HG02610 (cell line): ENCODE measurements at regions not wholly inside any gene's neighbourhood (a gene's known extent, or its start where the extent isn't known, plus 50 kb on each side); places are given as distances from the start of the nearest gene placed in this dataset.
"Not testable (repeated sequence)": the region's sequence is repeated elsewhere in the genome, so short reads cannot be mapped to it uniquely, and the experiment has no call there.

Source experiments
- ATAC-seq: cut with Tn5 transposase; IDR thresholded peaks from one replicate; pipeline ENCODE4 v1.9.1; 2021; ENCODE audit warnings: mild to moderate bottlenecking, moderate library complexity; ENCODE audit not compliant: unreplicated experiment

- ATAC-seq = peak; percentile 50
These were observed 76.0 kb downstream of the CHD9NB start for GRCh38 chr16:52976539-52977167.

- ATAC-seq = no peak
These were observed 85.0 kb downstream of the CHD9NB start for GRCh38 chr16:52967744-52968143.

- ATAC-seq = no peak
These were observed 88.4 kb downstream of the CHD9NB start for GRCh38 chr16:52964290-52964689.

GRCh38 chr16:52963855-52964242 is 88.8 kb downstream of the CHD9NB start:
- ATAC-seq = no peak

- no peak for ATAC-seq
These were observed 89.4 kb downstream of the CHD9NB start for GRCh38 chr16:52963212-52963854.

GRCh38 chr16:52958951-52959350 is 93.7 kb downstream of the CHD9NB start:
- no peak for ATAC-seq

GRCh38 chr16:52957199-52957598 is 95.5 kb downstream of the CHD9NB start:
- no peak for ATAC-seq

GRCh38 chr16:52956044-52956443 is 96.7 kb downstream of the CHD9NB start:
- no peak for ATAC-seq

- ATAC-seq = no peak
These were observed 99.5 kb downstream of the CHD9NB start for GRCh38 chr16:52953215-52953614.

GRCh38 chr16:52948946-52949345 is 103.8 kb downstream of the CHD9NB start:
- ATAC-seq = no peak

- no peak for ATAC-seq
These were observed 120.4 kb downstream of the CHD9NB start for GRCh38 chr16:52932321-52932720.

GRCh38 chr16:52929478-52930400 is 123.0 kb downstream of the CHD9NB start:
- no peak for ATAC-seq

- no peak for ATAC-seq
These were observed 123.7 kb downstream of the CHD9NB start for GRCh38 chr16:52928955-52929354.

- ATAC-seq = no peak
These were observed 127.6 kb downstream of the CHD9NB start for GRCh38 chr16:52925143-52925542.

- no peak for ATAC-seq
These were observed 128.5 kb downstream of the CHD9NB start for GRCh38 chr16:52924162-52924561.

- no peak for ATAC-seq
These were observed 131.6 kb downstream of the CHD9NB start for GRCh38 chr16:52921104-52921503.

- ATAC-seq = no peak
These were observed 132.4 kb downstream of the CHD9NB start for GRCh38 chr16:52920331-52920730.

- no peak for ATAC-seq
These were observed 138.3 kb downstream of the CHD9NB start for GRCh38 chr16:52914428-52914827.

- peak; percentile 58 for ATAC-seq
These were observed 140.0 kb downstream of the CHD9NB start for GRCh38 chr16:52912565-52913173.

GRCh38 chr16:52908057-52908456 is 144.6 kb downstream of the CHD9NB start:
- ATAC-seq = not testable (repeated sequence)

- no peak for ATAC-seq
These were observed 146.4 kb downstream of the CHD9NB start for GRCh38 chr16:52906281-52906680.
